ENCODE measurements at regions not wholly inside any gene's neighbourhood (a gene's known extent, or its start where the extent isn't known, plus 50 kb on each side); places are given as distances from the start of the nearest gene placed in this dataset.

- TF ChIP-seq POLR2A (IDR thresholded peaks at IDR 0.05; ENCODE audit: low read length) (no peak), CEBPB (IDR thresholded peaks at IDR 0.05) (no peak), HOXA7 (CRISPR knock-in tag; IDR thresholded peaks at IDR 0.05) (no peak), CHD2 (IDR thresholded peaks at IDR 0.05; ENCODE audit: low read length, partially characterized antibody) (no peak), SMC3 (IDR thresholded peaks at IDR 0.05) (no peak), EHMT2 (IDR thresholded peaks at IDR 0.05; ENCODE audit: low read depth) (no peak), EP300 (IDR thresholded peaks at IDR 0.05) (no peak)
- TF ChIP-seq, protein P1, sequence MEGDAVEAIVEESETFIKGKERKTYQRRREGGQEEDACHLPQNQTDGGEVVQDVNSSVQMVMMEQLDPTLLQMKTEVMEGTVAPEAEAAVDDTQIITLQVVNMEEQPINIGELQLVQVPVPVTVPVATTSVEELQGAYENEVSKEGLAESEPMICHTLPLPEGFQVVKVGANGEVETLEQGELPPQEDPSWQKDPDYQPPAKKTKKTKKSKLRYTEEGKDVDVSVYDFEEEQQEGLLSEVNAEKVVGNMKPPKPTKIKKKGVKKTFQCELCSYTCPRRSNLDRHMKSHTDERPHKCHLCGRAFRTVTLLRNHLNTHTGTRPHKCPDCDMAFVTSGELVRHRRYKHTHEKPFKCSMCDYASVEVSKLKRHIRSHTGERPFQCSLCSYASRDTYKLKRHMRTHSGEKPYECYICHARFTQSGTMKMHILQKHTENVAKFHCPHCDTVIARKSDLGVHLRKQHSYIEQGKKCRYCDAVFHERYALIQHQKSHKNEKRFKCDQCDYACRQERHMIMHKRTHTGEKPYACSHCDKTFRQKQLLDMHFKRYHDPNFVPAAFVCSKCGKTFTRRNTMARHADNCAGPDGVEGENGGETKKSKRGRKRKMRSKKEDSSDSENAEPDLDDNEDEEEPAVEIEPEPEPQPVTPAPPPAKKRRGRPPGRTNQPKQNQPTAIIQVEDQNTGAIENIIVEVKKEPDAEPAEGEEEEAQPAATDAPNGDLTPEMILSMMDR (IDR thresholded peaks at IDR 0.05): no peak
- TF ChIP-seq, protein P2, sequence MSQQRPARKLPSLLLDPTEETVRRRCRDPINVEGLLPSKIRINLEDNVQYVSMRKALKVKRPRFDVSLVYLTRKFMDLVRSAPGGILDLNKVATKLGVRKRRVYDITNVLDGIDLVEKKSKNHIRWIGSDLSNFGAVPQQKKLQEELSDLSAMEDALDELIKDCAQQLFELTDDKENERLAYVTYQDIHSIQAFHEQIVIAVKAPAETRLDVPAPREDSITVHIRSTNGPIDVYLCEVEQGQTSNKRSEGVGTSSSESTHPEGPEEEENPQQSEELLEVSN (IDR thresholded peaks at IDR 0.05; ENCODE audit: borderline replicate concordance, low read depth): no peak
Measured at GRCh38 chr13:69641773-69642172, 465.9 kb upstream of the ATXN8OS start.
